SK-MEL-5 (cell line): ENCODE measurements at regions not wholly inside any gene's neighbourhood (a gene's known extent, or its start where the extent isn't known, plus 50 kb on each side); places are given as distances from the start of the nearest gene placed in this dataset.
"Not testable (repeated sequence)": the region's sequence is repeated elsewhere in the genome, so short reads cannot be mapped to it uniquely, and the experiment has no call there.

Experiments
- DNase-seq: peaks from one replicate; pipeline ENCODE4 v3.0.0-alpha.2; 2016; ENCODE audit warnings: low read depth, low spot score
- in situ Hi-C: cut with HindIII; loops from 2 replicates; pipeline ENCODE4 v1.10.0; 2016; ENCODE audit warnings: low sequenced_read_pairs, high pct_unique_total_duplicates, low pct_unique_long_range_greater_than_20kb

- in situ Hi-C loops, DNase-seq: not testable (repeated sequence)
Observed at GRCh38 chr6:142016666-142017065, 116.1 kb upstream of the GJE1 start.

- DNase-seq: not testable (repeated sequence)
Observed at GRCh38 chr6:142015463-142015862, 117.3 kb upstream of the GJE1 start.

DNA sequence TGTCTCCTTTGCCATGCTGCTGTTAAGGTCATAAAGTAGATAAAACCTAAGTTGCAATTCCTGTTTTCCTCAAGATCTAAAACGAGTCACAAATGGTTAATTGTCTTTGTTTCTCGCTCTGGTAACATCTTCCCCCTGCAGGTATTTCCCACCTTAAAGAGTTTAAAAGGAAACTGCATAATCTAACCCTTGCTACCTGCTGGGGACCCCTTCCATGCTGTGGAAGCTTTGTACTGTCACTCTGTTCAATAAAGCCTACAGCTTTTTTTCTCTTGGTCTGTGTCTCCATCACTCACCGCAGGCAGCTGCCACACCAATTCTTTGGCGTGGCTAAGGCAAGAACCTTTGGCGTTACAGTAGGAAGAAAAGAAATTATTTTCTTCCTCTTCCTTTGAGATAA, 117.7 kb upstream of the GJE1 start:
- in situ Hi-C loops: no loop called here
- DNase-seq: no peak

More at GRCh38 chr6:142015463-142015862, 117.3 kb upstream of the GJE1 start:
- in situ Hi-C loops: not testable (repeated sequence)

- in situ Hi-C loops: no loop called here
- DNase-seq: peak; percentile 39
Observed at GRCh38 chr6:142014515-142014914, 118.2 kb upstream of the GJE1 start.

- in situ Hi-C loops: no loop called here
- no peak for DNase-seq
Observed at GRCh38 chr6:142013875-142014495, 118.7 kb upstream of the GJE1 start.

DNA sequence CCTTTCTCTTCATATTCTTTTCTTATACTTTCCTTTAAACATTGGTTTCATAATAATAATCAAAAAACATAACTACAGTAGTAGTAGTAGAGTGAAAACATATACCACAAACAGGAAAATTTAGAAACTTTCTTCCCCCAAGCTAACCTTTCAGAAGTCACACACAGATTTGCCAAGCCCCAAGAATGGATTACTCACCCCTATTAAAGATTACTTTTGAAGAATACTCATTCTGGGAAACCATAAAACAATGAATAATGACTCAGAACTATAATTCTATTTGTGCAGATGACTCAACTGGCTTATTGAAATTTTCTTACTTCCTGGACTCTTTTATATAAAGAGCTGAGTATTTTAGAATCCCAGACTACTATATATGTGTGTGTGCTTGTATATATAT, 119.4 kb upstream of the GJE1 start:
- DNase-seq: peak; percentile 26
- in situ Hi-C loops: no loop called here

- no peak for DNase-seq
- in situ Hi-C loops: no loop called here
Observed at GRCh38 chr6:142011775-142012174, 121.0 kb upstream of the GJE1 start.

DNA sequence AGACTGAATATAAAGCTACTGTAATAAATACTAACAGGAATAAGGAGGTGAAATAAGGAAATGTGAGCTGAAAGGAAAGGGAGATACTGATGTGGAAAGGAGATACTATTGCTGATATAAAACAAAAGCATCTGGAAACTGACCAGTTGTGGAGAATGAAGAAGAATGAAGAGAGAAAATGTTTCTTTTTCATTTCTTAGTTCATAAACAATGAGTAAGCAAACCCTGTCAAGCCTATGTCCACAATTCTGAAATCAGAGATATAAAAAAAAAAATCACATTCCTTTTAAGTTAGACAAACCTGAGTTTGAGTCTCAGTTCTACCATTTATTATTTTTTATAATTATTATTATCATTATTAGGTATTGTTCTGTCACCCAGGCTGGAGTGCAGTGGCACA, 121.6 kb upstream of the GJE1 start:
- in situ Hi-C loops: no loop called here

DNA sequence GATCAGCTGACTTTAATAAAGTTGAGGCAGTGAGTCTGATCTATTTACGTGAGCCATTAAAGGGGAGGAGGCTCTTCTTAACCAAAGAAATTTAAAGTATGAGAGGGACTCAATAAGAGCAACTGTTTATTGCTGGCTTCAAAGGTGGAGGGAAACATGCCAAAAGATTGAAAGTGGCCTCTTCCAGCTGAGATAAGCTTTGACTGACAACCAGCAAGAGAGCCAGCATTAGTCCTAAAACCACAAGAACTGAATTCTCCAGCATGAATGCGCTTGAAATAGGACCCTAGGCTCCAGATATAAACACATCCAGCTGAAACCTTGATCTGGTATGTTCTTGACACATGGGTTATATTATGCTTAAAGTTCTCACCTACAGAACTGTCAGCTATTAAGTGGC, 123.1 kb upstream of the GJE1 start:
- DNase-seq: peak; percentile 50
- in situ Hi-C loops: no loop called here

More for the DNA sequence above, 121.6 kb upstream of the GJE1 start:
- no peak for DNase-seq

GRCh38 chr6:142008781-142009180, 123.9 kb upstream of the GJE1 start:
- no peak for DNase-seq
- in situ Hi-C loops: no loop called here

GRCh38 chr6:142008016-142008735, 124.5 kb upstream of the GJE1 start:
- DNase-seq: no peak
- in situ Hi-C loops: no loop called here

- in situ Hi-C loops: no loop called here
- DNase-seq: no peak
Observed at GRCh38 chr6:142005021-142005420, 127.7 kb upstream of the GJE1 start.

- in situ Hi-C loops: no loop called here
- DNase-seq: no peak
Observed at GRCh38 chr6:142002825-142003405, 129.8 kb upstream of the GJE1 start.

- in situ Hi-C loops: no loop called here
- no peak for DNase-seq
Observed at GRCh38 chr6:141996823-141997222, 135.9 kb upstream of the GJE1 start.

DNA sequence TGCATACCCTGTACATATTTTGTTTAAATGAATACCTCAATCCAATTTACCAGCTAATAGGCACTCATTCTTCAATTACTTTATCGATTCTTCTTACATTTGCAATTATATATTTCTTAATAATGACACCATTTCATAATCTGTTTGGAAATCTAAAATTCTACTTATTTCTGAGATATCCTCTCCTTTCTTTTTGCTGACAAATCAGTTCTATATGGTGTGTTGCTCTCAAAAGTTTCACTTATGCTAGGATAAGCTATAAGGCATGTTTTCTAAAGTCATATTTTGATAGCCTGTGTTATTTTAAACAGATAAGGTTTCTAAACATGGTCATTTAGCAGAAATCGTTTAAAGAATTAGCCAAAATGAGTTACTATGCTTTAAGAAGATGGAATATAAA, 140.6 kb upstream of the GJE1 start:
- no peak for DNase-seq
- in situ Hi-C loops: no loop called here

GRCh38 chr6:141990840-141991239, 141.9 kb upstream of the GJE1 start:
- in situ Hi-C loops: no loop called here
- no peak for DNase-seq

DNA sequence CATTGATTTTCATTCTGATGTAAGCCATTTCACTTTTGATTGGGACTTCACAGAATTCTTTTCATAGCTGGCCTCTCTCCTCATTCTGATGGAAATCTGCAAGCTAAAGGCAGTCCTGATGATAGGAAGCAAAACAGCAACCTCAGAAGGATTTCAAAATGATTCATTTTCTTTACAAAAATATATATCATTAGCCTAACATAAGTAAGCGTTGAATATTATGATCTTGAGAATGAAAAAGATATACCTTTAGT, 143.1 kb upstream of the GJE1 start:
- in situ Hi-C loops: no loop called here
- DNase-seq: no peak

DNA sequence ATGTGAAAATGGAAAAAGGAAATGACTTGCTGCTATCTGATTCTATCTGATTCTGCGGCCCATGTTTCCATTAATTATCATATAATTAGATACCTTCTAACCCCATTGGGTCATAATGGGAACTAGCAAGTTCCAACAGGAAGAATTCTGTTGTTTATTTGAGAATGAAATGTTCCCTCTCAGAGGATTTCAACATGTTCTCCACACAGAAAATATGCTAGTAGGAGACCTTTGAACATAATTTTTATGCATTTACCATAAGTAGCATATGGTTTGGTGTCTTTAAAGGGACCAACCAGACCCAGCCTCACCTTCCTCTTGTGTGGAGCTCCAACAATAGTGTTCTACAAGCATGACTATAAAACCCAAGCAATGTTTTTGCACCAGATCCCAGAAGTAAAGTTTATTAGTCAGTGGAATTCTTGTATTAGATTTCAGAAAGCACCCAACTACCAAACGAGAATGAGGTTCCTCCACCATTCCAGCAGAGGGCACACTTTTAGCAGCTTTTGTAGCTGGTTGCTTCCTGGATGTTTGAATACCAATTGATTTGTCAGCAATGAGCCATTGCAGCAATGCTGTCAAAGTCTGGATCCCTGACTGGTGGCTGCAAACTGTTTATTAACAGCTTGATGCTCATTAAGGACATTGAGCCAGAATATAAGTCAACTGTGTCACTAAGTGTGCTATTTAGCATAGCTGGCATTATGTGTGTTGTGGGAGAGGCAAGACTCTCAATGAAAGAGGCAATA, 143.6 kb upstream of the GJE1 start:
- in situ Hi-C loops: no loop called here
- DNase-seq: peak; percentile 78

GRCh38 chr6:141988327-141988726, 144.4 kb upstream of the GJE1 start:
- DNase-seq: no peak
- in situ Hi-C loops: no loop called here
